ENCODE measurements at regions not wholly inside any gene's neighbourhood (a gene's known extent, or its start where the extent isn't known, plus 50 kb on each side); places are given as distances from the start of the nearest gene placed in this dataset.
A peak's percentile ranks its signal among the peaks of the same experiment; 100 is the strongest.
"Not testable (repeated sequence)": the region's sequence is repeated elsewhere in the genome, so short reads cannot be mapped to it uniquely, and the experiment has no call there.

DNA sequence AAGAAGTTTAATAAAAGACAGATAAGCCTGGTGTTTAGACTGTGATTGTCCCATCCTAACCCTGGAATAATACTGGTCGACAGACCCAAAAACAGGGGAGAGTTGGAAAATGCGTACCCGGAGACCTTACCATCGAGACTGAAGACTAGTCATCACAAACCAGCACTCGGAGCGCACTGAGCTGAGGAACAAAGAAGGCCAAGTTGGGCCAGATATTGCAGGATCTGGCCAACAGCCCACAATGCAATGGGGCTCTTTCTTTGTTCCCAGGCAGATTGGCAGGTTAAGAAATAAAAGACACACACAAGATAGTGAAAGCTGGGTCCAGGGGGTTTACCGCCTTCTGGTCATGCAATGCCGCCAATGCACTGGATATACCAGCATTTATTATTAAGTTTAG is 188.7 kb upstream of the RAI14 start:
- intact Hi-C loops (cut with DNase I) = loop anchor here in 1 of 4 donors (10.0 kb wide), 1 partner anchor 1033 kb away; no protein-coding TSS in a partner anchor
- 73 to 82% (median 79%) methylated on average over 8 of the region's 8 CpGs for WGBS, 3 donors
- Histone ChIP-seq H3K9me3 (no peaks in the 10 kb centered on the region), H3K4me1 (ENCODE audit: insufficient read depth) (no peaks in the 10 kb centered on the region), H3K27ac (no peak overlapping the region), H3K27me3 (no peaks in the 10 kb centered on the region), H3K4me3 (no peak overlapping the region), H3K36me3 (no peaks in the 10 kb centered on the region)
- TF ChIP-seq EP300 (IDR thresholded peaks at IDR 0.05) = no peak
- no peak for TF ChIP-seq POLR2A (IDR thresholded peaks at IDR 0.05)
- TF ChIP-seq, protein P1, sequence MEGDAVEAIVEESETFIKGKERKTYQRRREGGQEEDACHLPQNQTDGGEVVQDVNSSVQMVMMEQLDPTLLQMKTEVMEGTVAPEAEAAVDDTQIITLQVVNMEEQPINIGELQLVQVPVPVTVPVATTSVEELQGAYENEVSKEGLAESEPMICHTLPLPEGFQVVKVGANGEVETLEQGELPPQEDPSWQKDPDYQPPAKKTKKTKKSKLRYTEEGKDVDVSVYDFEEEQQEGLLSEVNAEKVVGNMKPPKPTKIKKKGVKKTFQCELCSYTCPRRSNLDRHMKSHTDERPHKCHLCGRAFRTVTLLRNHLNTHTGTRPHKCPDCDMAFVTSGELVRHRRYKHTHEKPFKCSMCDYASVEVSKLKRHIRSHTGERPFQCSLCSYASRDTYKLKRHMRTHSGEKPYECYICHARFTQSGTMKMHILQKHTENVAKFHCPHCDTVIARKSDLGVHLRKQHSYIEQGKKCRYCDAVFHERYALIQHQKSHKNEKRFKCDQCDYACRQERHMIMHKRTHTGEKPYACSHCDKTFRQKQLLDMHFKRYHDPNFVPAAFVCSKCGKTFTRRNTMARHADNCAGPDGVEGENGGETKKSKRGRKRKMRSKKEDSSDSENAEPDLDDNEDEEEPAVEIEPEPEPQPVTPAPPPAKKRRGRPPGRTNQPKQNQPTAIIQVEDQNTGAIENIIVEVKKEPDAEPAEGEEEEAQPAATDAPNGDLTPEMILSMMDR (IDR thresholded peaks at IDR 0.05) = no peak
- DNase-seq = no peak

DNA sequence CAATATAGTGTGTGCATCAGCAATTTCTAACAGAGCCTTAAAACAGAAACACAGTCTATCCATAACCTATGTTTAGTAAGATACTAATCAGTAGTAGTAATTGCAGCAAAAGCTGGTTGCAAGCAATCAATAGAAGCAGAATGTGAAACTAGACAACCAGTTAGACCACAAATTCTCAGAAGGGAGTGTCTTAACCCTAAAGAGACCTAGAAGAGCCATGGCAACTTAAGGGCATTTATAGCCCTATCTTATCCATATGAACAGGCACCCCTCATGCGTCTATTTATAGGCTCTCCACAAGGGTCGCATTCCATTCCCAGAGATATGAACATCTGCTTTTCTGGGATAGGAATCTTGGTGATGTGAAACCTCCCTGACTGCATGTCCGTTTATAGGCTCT is 188.1 kb upstream of the RAI14 start:
- intact Hi-C loops (cut with DNase I) = loop anchor here in 1 of 4 donors (10.0 kb wide), 1 partner anchor 1033 kb away; no protein-coding TSS in a partner anchor
- H3K27me3 ChIP-seq; H3K4me3 ChIP-seq; H3K27ac ChIP-seq; H3K4me1 ChIP-seq (ENCODE audit: insufficient read depth); H3K9me3 ChIP-seq; DNase-seq; H3K36me3 ChIP-seq: not testable (repeated sequence)
- WGBS, 3 donors = 18 to 28% (median 23%) methylated on average over 3 of the region's 3 CpGs

DNA sequence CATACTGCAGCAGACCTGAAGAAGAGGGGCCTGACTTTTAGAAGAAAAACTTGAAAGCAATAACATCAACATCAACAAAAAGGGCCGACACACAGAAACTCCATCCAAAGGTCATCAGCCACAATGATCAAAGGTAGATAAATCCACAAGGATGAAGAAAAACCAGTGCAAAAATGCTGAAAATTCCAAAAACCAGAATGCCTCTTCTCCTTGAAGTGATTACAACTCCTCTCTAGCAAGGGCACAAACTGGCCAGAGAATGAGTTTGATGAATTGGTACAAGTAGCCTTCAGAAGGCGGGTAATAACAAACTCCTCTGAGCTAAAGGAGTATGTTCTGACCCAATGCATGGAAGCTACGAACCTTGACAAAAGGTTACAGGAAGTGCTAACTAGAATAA is 186.2 kb upstream of the RAI14 start:
- Histone ChIP-seq H3K4me3 (no peak overlapping the region), H3K27ac (no peak overlapping the region), H3K4me1 (ENCODE audit: insufficient read depth) (no peaks in the 10 kb centered on the region), H3K27me3 (no peaks in the 10 kb centered on the region), H3K36me3 (no peaks in the 10 kb centered on the region), H3K9me3 (no peaks in the 10 kb centered on the region)
- intact Hi-C loops (cut with DNase I) = loop anchor here in 2 of 4 donors (10.0 kb wide), 2 partner anchors 535 to 1035 kb away; no protein-coding TSS in a partner anchor
- 82 to 94% (median 84%) methylated on average over 3 of the region's 3 CpGs for WGBS, 3 donors
- DNase-seq = no peak
- TF ChIP-seq, protein P1 (IDR thresholded peaks at IDR 0.05) = no peak

DNA sequence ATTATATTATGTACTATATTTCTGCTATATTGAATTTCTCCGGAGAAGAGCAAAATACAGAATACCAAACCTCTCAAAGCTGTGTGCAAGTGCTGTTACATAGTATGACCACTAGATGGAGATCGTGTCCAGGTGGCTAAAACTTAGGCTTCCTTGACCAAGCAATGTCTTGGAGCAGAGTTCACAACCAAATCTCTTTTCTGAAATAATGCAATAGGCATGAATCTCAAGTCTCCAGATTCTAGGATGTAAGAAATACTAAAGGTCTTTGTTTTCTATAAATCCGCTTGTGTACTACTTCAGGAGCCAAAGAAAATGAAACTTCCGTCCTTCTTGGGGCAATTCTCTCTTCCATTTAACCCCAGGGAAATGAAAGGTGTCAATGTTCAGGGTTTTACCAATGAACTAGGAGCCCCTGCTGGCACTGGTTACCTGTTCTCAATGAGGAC is 181.5 kb upstream of the RAI14 start:
- H3K9me3 ChIP-seq = no peaks in the 10 kb centered on the region
- H3K36me3 ChIP-seq = no peaks in the 10 kb centered on the region
- no peak for TF ChIP-seq EP300 (IDR thresholded peaks at IDR 0.05)
- no peak for TF ChIP-seq POLR2A (IDR thresholded peaks at IDR 0.05)
- TF ChIP-seq, protein P1 (IDR thresholded peaks at IDR 0.05) = peak; percentile 51 to 79 (median 72)
- no peaks in the 10 kb centered on the region for H3K4me1 ChIP-seq (ENCODE audit: insufficient read depth)
- H3K4me3 ChIP-seq = no peak overlapping the region
- intact Hi-C loops (cut with DNase I) = loop anchor here in 1 of 4 donors (10.0 kb wide), 1 partner anchor 530 kb away; no protein-coding TSS in a partner anchor
- H3K27ac ChIP-seq = no peak overlapping the region
- WGBS, 3 donors = 23 to 25% (median 25%) methylated on average over 4 of the region's 4 CpGs
- no peak for DNase-seq
- H3K27me3 ChIP-seq = no peaks in the 10 kb centered on the region

DNA sequence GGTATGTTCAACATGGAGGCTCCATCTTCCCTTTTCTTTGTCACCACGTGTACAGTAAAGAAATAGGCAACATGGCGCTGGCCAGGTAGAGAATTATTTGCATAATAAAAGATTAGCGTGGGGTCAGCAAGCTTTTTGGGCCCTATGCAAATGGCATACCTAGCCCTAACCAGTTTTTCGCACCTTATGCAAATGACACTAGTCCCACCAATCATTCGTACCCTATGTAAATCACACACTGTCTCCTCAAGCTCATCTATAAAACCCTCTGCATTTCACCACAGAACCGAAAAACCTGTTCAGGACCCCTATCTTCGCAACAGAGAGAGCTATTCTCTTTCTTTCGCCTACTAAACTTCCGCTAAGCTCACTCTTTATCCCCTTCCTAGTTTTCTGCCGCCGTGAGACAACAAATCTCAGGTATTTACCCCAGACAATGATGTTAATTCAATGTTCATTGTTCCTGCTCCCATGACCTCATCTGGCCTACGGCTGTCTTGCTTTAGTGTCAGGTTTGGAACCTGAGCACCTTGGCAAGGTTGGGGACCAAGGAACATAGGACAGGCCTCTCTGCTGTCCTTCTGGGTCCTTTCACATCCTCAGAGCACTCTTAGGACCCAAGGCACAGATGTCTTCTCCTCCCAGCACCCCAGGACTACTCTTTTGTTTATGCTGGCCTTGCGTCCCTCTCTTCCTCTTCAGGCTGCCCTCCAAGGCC is 180.7 kb upstream of the RAI14 start:
- TF ChIP-seq EP300 (IDR thresholded peaks at IDR 0.05) (no peak), POLR2A (IDR thresholded peaks at IDR 0.05) (no peak)
- TF ChIP-seq, protein P1 (IDR thresholded peaks at IDR 0.05) = no peak
- H3K9me3 ChIP-seq = no peaks in the 10 kb centered on the region
- 84% methylated on average over 13 of the region's 13 CpGs for WGBS, 3 donors
- no peak overlapping the region for H3K4me3 ChIP-seq
- intact Hi-C loops (cut with DNase I) = loop anchor here in 1 of 4 donors (10.0 kb wide), 1 partner anchor 529 kb away; no protein-coding TSS in a partner anchor
- no peak for DNase-seq
- H3K27me3 ChIP-seq = no peaks in the 10 kb centered on the region
- no peaks in the 10 kb centered on the region for H3K36me3 ChIP-seq
- no peak overlapping the region for H3K27ac ChIP-seq
- H3K4me1 ChIP-seq (ENCODE audit: insufficient read depth) = no peaks in the 10 kb centered on the region

Data from ovary (tissue), 7 donors.